ENCODE measurements at regions not wholly inside any gene's neighbourhood (a gene's known extent, or its start where the extent isn't known, plus 50 kb on each side); places are given as distances from the start of the nearest gene placed in this dataset.
A peak's percentile ranks its signal among the peaks of the same experiment; 100 is the strongest.

- Histone ChIP-seq H4K5ac (ENCODE audit: low read depth, low read length) (no peak overlapping the region), H3K18ac (ENCODE audit: low read depth, low read length) (no peak overlapping the region), H2BK5ac (ENCODE audit: low read depth, low read length, poor library complexity, severe bottlenecking) (no peak overlapping the region), H3K4me3 (ENCODE audit: insufficient read depth, low read depth, low read length) (no peak overlapping the region), H2AK5ac (ENCODE audit: low read depth, low read length) (peak overlapping the region; percentile 56; the same call in 1 of the 2 replicates), H3K36me3 (ENCODE audit: control insufficient read depth, insufficient read depth, low read length) (no peaks in the 10 kb centered on the region), H3K14ac (replicated peaks; ENCODE audit: low read depth, low read length) (no peak overlapping the region), H3K56ac (ENCODE audit: extremely low read depth, insufficient read depth, low read length) (no peak overlapping the region), H3K23ac (ENCODE audit: low read depth, low read length) (no peak overlapping the region), H3K27me3 (ENCODE audit: control insufficient read depth, insufficient read depth, low read length) (no peaks in the 10 kb centered on the region), H2BK15ac (ENCODE audit: low read depth, low read length) (0 out of 3 replicates have a peak overlapping the region, but pooled peaks have one; percentile 8), H3K4ac (ENCODE audit: low read depth, low read length) (no peak overlapping the region), H3K4me2 (ENCODE audit: low read depth, low read length) (no peak overlapping the region), H2AFZ (replicated peaks; ENCODE audit: low read length, poor library complexity) (peak overlapping the region; percentile 55), H3K9me1 (ENCODE audit: insufficient read depth, low read length) (0 out of 2 replicates have a peak, but pooled peaks cover 6% of the 10 kb centered on the region), H4K8ac (ENCODE audit: low read depth in 2 of 2, low read length in 2 of 2) (no peak overlapping the region), H3K9ac (ENCODE audit: low read depth, low read length) (no peak overlapping the region), H2BK120ac (ENCODE audit: low read depth, low read length) (no peak overlapping the region; the same call in 1 of the 2 replicates), H2AK9ac (replicated peaks; ENCODE audit: low read depth, low read length, poor library complexity) (no peak overlapping the region), H3K4me1 (ENCODE audit: control insufficient read depth, insufficient read depth, low read length) (peaks cover 7% of the 10 kb centered on the region; the same call in 1 of the 2 replicates), H3K27ac (ENCODE audit: insufficient read depth, low read length) (no peak overlapping the region), H3K79me1 (ENCODE audit: low read depth in 1 of 2, low read length in 2 of 2) (no peaks in the 10 kb centered on the region), H4K20me1 (ENCODE audit: insufficient read depth, low read length) (no peaks in the 10 kb centered on the region), H2BK20ac (ENCODE audit: low read depth, low read length) (no peak overlapping the region), H3K9me3 (ENCODE audit: control insufficient read depth, insufficient read depth, low read length) (no peaks in the 10 kb centered on the region), H4K91ac (ENCODE audit: insufficient read depth, low read depth, low read length) (no peak overlapping the region)
- TF ChIP-seq MAZ (IDR thresholded peaks at IDR 0.05; ENCODE audit: borderline replicate concordance, low read depth, low read length) = no peak
- peak; percentile 57; the same call in 1 of the 2 replicates for TF ChIP-seq BHLHE40 (IDR thresholded peaks at IDR 0.05; ENCODE audit: low read depth, low read length)
- TF ChIP-seq RAD21 (IDR thresholded peaks at IDR 0.05; ENCODE audit: low read length) = peak; percentile 61
- peak; percentile 77 for TF ChIP-seq CTCF (conservative IDR thresholded peaks at IDR 0.05; ENCODE audit: low read depth, low read length)
- peak; percentile 76; the same call in 1 of the 2 replicates for TF ChIP-seq CEBPB (IDR thresholded peaks at IDR 0.05; ENCODE audit: low read depth, low read length)
- no peak for TF ChIP-seq RCOR1 (IDR thresholded peaks at IDR 0.05; ENCODE audit: insufficient replicate concordance, low read length)
- no peak for TF ChIP-seq USF2 (IDR thresholded peaks at IDR 0.05; ENCODE audit: low read depth, low read length)
- no peak for TF ChIP-seq MAFK (IDR thresholded peaks at IDR 0.05; ENCODE audit: low read depth, low read length)
- TF ChIP-seq SMC3 (IDR thresholded peaks at IDR 0.05; ENCODE audit: low read depth, low read length) = peak; percentile 55
- in situ Hi-C loops (cut with MboI; ENCODE audit: low sequenced_read_pairs) (no loop called here), dilution Hi-C loops (cut with HindIII; ENCODE audit: low sequenced_read_pairs, unreplicated experiment) (no loop called here), intact Hi-C loops (cut with micrococcal nuclease) (no loop called here)
- no TSS peak for BruUV-seq (replicated peaks)
- ChIA-PET CTCF (interaction anchor here (0.6 to 1.7 kb wide), 5 partner anchors 9 to 36 kb away, joined by 3 to 5 read pairs (median 3); no protein-coding TSS in a partner anchor), POLR2A (ENCODE audit: unreplicated experiment) (no interaction called here)
- DNase-seq (peak; percentile 76), ATAC-seq (ENCODE audit: low read depth) (peak; percentile 86)
- 80% methylated on average over 1 of the region's 8 CpGs; no CpG with 5 or more reads in 1 of the 2 experiments for WGBS, 2 experiments (ENCODE audit: extremely low coverage in 2 of 2, insufficient read length in 1 of 2)
Measured at GRCh38 chr7:142385491-142386340, 127.9 kb upstream of the PRSS58 start.
